ENCODE measurements at regions not wholly inside any gene's neighbourhood (a gene's known extent, or its start where the extent isn't known, plus 50 kb on each side); places are given as distances from the start of the nearest gene placed in this dataset.

- no peak for TF ChIP-seq EZH2 (IDR thresholded peaks at IDR 0.05; ENCODE audit: low read length)
- no peak for TF ChIP-seq CTCF (optimal IDR thresholded peaks at IDR 0.05 in 1 of 3, IDR thresholded peaks at IDR 0.05 in 1 of 3, conservative IDR thresholded peaks at IDR 0.05 in 1 of 3; ENCODE audit: extremely low read depth in 1 of 3, insufficient read depth in 2 of 3, low read length in 3 of 3)
Observed at GRCh38 chr15:96586901-96587300, 256.4 kb downstream of the NR2F2 start.
